SK-N-SH treated with all-trans-retinoic acid at 6 μM for 48 hours (cell line): ENCODE measurements at regions not wholly inside any gene's neighbourhood (a gene's known extent, or its start where the extent isn't known, plus 50 kb on each side); places are given as distances from the start of the nearest gene placed in this dataset.

Experiments used
- ARNTL ChIP-seq: fragments of 450-650 bp; formaldehyde crosslinking; IDR thresholded peaks from 2 replicates; pipeline ENCODE4 v1.5.0; 2020; ENCODE audit warnings: low read depth, mild to moderate bottlenecking, moderate library complexity, borderline replicate concordance
- BACH2 ChIP-seq: fragments of 250-450 bp; sonication (Bioruptor Pico); IDR thresholded peaks from 2 replicates; pipeline ENCODE4 v1.9.0; 2021; ENCODE audit warnings: mild to moderate bottlenecking, borderline replicate concordance
- ESRRG ChIP-seq: fragments of 250-450 bp; sonication (Bioruptor Pico); IDR thresholded peaks from 2 replicates; pipeline ENCODE4 v1.6.1; 2021; ENCODE audit warnings: mild to moderate bottlenecking
- PPARA ChIP-seq: fragments of 250-450 bp; sonication (Bioruptor Pico); IDR thresholded peaks from 2 replicates; pipeline ENCODE4 v1.5.0; 2020; ENCODE audit warnings: mild to moderate bottlenecking, borderline replicate concordance
- RARB ChIP-seq: fragments of 250-450 bp; sonication (Bioruptor Pico); IDR thresholded peaks from 2 replicates; pipeline ENCODE4 v1.8.0; 2021; ENCODE audit warnings: mild to moderate bottlenecking, moderate library complexity
- SNAI2 ChIP-seq: fragments of 250-450 bp; sonication (Bioruptor Pico); IDR thresholded peaks from 2 replicates; pipeline ENCODE4 v1.5.0; 2020; ENCODE audit warnings: mild to moderate bottlenecking, moderate library complexity
- ZFP30 ChIP-seq: fragments of 450-650 bp; formaldehyde crosslinking; IDR thresholded peaks from 2 replicates; pipeline ENCODE4 v1.5.0; 2022; ENCODE audit warnings: mild to moderate bottlenecking, moderate library complexity
- ZNF8 ChIP-seq: fragments of 450-650 bp; formaldehyde crosslinking; IDR thresholded peaks from 2 replicates; pipeline ENCODE4 v1.5.0; 2020; ENCODE audit warnings: mild to moderate bottlenecking, moderate library complexity
- TF ChIP-seq, protein P1 (sequence below): fragments of 250-450 bp; sonication (Bioruptor Pico); IDR thresholded peaks from 2 replicates; pipeline ENCODE4 v1.8.0; 2020; ENCODE audit warnings: mild to moderate bottlenecking, moderate library complexity, borderline replicate concordance
- TF ChIP-seq, protein P2 (sequence below): fragments of 250-450 bp; sonication (Bioruptor Pico); IDR thresholded peaks from 2 replicates; pipeline ENCODE4 v1.5.1; 2020; ENCODE audit warnings: low read depth, mild to moderate bottlenecking, moderate library complexity
- TF ChIP-seq, protein P3 (sequence below): fragments of 250-450 bp; sonication (Bioruptor Pico); IDR thresholded peaks from 2 replicates; pipeline ENCODE4 v1.5.1; 2021; ENCODE audit warnings: mild to moderate bottlenecking, moderate library complexity
- TF ChIP-seq, protein P4 (sequence below): fragments of 250-450 bp; sonication (Bioruptor Pico); IDR thresholded peaks from 2 replicates; pipeline ENCODE4 v1.5.0; 2020; ENCODE audit warnings: mild to moderate bottlenecking, moderate library complexity

DNA sequence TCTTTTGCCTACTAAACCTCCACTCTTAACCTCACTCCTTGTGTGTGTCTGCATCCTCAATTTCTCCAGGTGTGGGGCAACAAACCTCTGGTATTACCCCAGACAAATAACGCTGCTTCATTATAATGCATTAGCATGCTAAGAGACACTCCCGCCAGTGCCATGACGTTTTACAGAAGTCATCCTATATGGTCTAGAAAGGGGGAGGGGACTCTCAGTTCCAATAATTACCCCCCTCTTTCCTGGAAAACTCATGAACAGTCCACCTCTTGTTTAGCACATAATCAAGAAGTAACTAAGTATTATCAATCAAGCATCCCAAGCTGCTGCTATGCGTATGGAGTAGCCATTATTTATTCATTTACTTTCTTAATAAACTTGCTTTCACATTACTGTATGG, 364.5 kb downstream of the TYW1 start:
- TF ChIP-seq BACH2 (CRISPR knock-in tag): no peak
- TF ChIP-seq ZFP30 (CRISPR knock-in tag): no peak
- TF ChIP-seq PPARA (CRISPR knock-in tag): no peak
- no peak for TF ChIP-seq SNAI2 (CRISPR knock-in tag)
- TF ChIP-seq ESRRG: no peak
- TF ChIP-seq, protein P1, sequence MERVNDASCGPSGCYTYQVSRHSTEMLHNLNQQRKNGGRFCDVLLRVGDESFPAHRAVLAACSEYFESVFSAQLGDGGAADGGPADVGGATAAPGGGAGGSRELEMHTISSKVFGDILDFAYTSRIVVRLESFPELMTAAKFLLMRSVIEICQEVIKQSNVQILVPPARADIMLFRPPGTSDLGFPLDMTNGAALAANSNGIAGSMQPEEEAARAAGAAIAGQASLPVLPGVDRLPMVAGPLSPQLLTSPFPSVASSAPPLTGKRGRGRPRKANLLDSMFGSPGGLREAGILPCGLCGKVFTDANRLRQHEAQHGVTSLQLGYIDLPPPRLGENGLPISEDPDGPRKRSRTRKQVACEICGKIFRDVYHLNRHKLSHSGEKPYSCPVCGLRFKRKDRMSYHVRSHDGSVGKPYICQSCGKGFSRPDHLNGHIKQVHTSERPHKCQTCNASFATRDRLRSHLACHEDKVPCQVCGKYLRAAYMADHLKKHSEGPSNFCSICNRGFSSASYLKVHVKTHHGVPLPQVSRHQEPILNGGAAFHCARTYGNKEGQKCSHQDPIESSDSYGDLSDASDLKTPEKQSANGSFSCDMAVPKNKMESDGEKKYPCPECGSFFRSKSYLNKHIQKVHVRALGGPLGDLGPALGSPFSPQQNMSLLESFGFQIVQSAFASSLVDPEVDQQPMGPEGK (CRISPR knock-in tag): no peak
- no peak for TF ChIP-seq ZNF8
- TF ChIP-seq, protein P2, sequence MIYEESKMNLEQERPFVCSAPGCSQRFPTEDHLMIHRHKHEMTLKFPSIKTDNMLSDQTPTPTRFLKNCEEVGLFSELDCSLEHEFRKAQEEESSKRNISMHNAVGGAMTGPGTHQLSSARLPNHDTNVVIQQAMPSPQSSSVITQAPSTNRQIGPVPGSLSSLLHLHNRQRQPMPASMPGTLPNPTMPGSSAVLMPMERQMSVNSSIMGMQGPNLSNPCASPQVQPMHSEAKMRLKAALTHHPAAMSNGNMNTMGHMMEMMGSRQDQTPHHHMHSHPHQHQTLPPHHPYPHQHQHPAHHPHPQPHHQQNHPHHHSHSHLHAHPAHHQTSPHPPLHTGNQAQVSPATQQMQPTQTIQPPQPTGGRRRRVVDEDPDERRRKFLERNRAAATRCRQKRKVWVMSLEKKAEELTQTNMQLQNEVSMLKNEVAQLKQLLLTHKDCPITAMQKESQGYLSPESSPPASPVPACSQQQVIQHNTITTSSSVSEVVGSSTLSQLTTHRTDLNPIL: no peak
- no peak for TF ChIP-seq RARB (CRISPR knock-in tag)
- TF ChIP-seq, protein P3, sequence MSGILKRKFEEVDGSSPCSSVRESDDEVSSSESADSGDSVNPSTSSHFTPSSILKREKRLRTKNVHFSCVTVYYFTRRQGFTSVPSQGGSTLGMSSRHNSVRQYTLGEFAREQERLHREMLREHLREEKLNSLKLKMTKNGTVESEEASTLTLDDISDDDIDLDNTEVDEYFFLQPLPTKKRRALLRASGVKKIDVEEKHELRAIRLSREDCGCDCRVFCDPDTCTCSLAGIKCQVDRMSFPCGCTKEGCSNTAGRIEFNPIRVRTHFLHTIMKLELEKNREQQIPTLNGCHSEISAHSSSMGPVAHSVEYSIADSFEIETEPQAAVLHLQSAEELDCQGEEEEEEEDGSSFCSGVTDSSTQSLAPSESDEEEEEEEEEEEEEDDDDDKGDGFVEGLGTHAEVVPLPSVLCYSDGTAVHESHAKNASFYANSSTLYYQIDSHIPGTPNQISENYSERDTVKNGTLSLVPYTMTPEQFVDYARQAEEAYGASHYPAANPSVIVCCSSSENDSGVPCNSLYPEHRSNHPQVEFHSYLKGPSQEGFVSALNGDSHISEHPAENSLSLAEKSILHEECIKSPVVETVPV (CRISPR knock-in tag): no peak
- TF ChIP-seq, protein P4, sequence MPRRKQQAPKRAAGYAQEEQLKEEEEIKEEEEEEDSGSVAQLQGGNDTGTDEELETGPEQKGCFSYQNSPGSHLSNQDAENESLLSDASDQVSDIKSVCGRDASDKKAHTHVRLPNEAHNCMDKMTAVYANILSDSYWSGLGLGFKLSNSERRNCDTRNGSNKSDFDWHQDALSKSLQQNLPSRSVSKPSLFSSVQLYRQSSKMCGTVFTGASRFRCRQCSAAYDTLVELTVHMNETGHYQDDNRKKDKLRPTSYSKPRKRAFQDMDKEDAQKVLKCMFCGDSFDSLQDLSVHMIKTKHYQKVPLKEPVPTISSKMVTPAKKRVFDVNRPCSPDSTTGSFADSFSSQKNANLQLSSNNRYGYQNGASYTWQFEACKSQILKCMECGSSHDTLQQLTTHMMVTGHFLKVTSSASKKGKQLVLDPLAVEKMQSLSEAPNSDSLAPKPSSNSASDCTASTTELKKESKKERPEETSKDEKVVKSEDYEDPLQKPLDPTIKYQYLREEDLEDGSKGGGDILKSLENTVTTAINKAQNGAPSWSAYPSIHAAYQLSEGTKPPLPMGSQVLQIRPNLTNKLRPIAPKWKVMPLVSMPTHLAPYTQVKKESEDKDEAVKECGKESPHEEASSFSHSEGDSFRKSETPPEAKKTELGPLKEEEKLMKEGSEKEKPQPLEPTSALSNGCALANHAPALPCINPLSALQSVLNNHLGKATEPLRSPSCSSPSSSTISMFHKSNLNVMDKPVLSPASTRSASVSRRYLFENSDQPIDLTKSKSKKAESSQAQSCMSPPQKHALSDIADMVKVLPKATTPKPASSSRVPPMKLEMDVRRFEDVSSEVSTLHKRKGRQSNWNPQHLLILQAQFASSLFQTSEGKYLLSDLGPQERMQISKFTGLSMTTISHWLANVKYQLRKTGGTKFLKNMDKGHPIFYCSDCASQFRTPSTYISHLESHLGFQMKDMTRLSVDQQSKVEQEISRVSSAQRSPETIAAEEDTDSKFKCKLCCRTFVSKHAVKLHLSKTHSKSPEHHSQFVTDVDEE (CRISPR knock-in tag): no peak
- TF ChIP-seq ARNTL (CRISPR knock-in tag): no peak
